GM19438 (cell line): ENCODE measurements at regions not wholly inside any gene's neighbourhood (a gene's known extent, or its start where the extent isn't known, plus 50 kb on each side); places are given as distances from the start of the nearest gene placed in this dataset.

ENCODE experiments used
- ATAC-seq: cut with Tn5 transposase; IDR thresholded peaks from one replicate; pipeline ENCODE4 v1.9.1; 2021; ENCODE audit warnings: low read depth; ENCODE audit not compliant: unreplicated experiment

DNA sequence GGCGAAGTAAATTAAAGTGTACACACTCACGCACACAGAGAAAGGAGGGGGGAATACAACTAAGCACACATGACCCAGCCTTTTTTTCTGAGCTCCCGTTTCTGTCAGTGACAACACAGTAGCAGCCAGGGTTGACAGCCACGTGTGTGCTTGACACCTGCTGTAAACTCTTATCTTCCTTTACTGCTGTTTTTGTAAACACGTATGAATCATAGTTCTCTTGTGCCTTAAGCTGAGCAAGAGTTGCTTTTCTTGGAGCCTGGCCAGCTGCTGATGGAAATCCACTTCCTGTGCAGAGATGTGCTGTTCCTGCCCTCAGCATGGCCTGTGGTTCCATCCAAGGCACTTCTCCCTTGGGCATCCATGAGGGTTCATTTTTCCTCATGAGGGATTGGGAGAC, 561.9 kb downstream of the GALR1 start:
- ATAC-seq = no peak

DNA sequence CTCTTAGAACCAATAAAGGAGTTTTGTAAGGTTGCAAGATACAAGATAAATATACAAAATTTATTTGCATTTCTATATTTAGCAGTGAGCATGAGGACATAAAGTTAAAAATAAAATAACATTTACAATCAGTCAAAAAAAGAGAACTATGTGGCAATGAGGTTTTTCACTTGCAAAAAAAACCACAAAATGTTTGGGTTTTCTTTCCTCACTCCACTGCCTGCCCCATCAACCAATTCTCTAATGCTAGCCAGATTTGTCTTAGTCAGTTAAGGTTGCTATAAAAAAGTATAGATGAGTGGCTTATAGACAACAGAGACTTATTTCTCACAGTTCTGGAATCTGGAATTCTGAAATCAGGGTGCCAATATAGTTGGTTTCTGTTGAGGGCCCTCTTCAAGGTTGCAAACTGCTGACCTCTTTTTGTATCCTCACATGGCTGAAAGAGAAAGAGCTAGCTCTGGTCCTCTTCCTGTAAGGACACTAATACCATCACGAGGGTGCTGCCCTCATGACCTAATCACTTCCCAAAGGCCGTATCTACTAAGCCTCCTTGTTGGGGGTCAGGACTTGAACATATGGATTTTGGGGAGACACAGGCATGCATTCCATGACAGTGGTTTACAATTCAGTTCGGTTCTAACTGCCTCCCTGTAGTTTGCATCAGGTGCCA, 566.2 kb downstream of the GALR1 start:
- ATAC-seq = no peak

- ATAC-seq = no peak
Observed at GRCh38 chr18:77818328-77818727, 568.7 kb downstream of the GALR1 start.

GRCh38 chr18:77820472-77820871, 570.8 kb downstream of the GALR1 start:
- no peak for ATAC-seq

- no peak for ATAC-seq
Observed at GRCh38 chr18:77821892-77822291, 572.2 kb downstream of the GALR1 start.

DNA sequence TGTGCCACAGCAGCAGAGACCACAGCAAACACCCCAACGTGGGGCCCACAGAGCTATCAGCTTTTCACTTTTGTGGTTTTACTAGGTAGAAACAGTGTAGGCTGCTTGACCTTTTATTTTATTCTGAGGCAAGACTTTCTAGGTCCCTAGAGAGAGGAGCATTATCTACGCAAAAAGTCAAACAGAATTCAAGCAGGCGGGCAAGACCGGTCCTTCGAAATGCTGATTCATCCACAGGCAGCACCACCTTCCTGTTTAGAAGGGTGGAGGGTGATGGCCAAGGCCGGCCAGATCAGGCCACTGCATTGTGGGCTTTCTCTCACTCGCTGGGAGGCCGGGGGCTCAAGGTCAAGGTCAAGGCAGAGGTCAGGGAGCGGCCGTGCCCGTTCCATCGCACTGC, 573.0 kb downstream of the GALR1 start:
- ATAC-seq = no peak

- ATAC-seq = no peak
Observed at GRCh38 chr18:77833807-77834206, 584.2 kb downstream of the GALR1 start.

DNA sequence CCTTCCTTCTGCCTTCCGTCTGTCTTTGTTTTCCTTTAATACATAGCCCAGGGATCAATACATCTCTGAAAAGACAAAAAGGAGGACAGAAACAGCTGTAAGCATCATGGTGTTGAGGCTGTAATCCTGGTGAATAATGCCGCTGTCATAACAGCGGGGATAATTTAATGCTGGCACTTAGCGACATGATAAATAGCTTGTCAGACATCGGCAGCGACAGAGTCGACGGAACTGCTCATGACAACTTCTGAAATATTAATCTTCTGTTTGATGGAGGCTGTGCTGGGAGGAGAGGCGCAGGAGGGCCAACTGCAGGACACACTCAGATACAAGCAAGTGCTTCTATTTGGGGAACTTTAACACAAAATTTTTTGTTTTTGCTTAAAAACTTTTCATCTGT, 602.2 kb downstream of the GALR1 start:
- no peak for ATAC-seq

DNA sequence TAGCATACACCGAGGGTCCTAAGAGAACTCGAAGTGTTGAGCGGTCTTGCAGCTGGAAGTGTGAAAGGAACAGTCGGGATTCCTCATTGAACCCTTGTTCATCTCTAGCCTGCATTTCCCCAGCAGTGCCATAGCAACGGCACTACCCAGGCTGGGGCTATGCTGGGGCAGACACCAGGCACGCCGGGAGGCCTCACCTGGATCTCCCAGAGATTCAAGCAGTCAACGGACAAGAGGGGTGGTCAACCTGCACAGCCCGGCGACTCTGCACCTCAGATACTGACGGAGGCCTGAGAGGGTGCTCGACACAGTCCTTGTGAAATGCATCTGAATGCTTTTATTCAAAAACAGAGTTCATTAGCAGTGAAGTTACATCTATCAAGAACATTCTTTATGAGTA, 604.2 kb downstream of the GALR1 start:
- no peak for ATAC-seq

- ATAC-seq = no peak
Observed at GRCh38 chr18:77857678-77858655, 608.3 kb downstream of the GALR1 start.

DNA sequence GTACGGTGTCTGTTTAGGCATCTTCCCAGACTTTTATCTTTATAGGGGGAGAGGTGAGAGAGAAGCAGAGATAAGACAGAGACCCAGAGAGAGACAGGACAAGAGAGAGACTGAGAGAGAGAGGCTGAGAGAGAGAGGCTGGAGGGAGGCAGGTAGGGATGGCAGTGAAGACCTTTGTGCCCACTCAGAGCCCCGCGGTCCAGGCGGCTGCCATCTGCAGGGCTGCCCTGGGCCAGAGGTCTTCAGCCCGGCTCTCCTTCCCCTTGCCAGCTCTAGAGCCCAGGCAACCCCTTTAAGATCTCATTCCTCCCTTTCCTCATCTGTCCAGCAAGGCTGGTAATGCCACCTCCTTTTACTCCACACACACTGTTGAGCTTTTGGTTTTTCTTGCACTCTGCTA, 610.0 kb downstream of the GALR1 start:
- no peak for ATAC-seq

DNA sequence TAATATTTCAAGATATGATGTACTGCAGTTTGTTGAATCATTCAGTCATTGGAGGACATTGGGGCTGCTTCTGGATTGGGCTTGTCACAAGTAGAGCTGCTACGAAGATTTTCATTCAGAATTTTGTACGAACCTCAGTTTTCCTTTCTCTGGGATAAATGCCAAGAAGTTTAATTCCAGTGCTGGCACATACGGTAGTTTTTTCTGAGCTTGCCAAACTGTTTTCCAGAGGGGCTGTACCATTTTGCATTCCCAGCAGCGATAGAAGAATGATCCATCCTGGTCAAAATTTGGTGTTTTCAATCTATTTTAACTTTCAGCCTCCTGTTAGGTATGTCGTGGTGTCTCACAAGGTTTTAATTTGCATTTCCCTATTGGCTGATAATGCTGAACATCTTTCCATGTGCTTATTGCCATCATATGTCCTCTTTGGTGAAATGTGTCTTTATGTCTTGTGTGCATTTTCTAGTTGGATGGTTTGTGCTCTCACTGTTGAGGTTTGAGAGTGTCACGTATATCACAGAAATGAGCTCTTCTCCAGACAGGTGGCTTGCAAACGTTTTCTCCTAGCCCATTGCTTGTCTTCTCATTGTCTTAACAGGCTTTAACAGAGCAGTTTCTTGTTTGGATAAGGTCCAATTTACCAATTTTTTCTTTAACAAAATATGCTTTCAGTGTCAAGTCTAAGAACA, 612.6 kb downstream of the GALR1 start:
- no peak for ATAC-seq

DNA sequence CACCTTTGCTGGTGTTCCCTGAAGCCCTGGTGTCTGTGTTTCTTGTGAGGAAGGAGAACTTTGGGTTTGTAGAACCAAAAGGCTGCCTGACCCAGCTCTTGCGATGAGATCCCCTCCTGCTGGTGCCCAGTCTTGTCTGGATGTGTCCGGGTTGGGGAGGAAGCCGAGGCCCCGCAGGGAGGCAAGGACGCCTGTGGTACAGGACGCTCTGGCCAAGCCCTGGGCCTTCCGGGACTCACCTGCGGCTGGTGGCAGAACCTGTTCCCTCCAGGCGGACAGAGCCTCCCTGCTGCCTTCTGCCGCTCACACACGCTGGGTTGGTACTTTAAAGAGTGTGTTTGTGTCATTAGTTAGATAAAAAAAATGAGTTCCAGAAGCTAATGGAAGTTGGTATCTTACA, 616.2 kb downstream of the GALR1 start:
- ATAC-seq = no peak

DNA sequence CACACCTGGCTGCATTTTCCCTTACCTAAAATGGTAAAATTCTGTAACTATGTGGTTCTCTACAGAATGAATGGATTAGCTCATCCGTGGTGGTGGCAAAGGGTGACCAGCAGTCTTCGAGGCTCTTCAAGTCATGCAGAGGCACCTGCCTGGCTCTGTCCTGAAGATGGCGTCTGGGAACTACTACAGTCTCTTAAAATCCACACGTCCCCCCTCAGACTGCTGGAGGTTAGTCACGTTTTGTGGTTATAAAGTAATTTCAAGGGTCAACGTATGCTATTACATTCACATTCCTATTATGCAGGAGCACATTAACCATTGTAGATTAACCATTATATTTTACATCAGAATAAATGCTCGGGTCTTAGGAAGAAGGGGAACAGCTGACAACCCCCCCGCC, 616.7 kb downstream of the GALR1 start:
- no peak for ATAC-seq

DNA sequence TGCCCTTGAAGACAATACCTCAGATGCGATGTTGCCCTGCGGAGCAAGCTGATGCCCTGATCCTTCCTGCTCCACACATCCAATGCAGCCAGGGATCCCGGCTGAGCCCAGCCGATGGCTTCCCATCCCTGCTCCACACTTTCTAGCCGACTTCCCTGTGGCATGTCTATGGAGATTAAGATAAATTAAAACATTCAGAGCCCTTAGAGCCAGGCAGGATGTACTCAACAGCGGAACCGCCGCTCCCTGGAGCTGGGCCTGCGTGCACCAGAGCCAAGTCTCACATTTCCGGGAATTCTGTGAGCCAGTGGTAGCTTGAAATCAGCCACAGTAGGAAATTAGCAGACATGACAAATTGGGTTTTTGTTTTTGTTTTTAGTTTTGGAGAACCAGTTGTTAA, 620.6 kb downstream of the GALR1 start:
- ATAC-seq = no peak

DNA sequence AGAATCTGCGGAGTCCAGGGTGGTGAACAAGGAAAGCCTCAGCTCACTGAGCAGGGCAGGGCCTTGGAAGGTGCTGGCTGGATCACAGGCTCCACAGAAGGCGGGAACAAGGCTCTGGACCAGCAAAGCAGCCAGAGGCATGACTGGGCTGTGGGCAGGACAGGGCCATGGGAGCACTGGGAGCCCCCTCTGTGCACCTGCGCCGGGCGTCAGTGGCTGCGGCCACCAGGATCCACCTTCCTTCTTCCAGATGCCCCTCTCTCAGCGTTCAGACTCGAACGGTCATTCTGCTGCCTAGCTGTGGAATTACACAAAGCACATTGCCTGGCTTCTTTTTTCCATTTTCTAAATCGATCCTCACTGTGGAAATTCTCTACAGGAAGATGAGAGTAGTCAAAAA, 621.2 kb downstream of the GALR1 start:
- no peak for ATAC-seq

DNA sequence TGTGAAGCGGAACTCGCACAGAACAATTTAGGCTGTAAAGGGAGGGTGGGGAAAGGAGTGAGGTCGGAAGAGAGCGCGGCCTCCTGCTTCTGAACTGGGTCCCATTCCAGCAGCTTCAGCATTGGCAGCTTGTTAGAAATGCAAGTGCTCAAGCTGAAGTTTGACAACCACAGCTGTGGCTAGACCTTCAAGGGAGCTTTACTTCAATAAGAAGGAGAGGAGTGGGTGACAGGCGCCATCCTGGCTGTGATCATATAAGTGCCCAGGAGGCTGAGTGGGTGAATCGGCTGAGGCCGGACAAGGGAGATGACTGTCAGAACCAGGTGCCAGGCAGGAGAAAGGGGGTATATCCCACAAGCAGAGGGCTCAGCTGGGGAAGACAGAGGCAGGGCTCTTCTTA, 622.5 kb downstream of the GALR1 start:
- ATAC-seq = no peak

- ATAC-seq = no peak
Observed at GRCh38 chr18:77876319-77876865, 626.7 kb downstream of the GALR1 start.

DNA sequence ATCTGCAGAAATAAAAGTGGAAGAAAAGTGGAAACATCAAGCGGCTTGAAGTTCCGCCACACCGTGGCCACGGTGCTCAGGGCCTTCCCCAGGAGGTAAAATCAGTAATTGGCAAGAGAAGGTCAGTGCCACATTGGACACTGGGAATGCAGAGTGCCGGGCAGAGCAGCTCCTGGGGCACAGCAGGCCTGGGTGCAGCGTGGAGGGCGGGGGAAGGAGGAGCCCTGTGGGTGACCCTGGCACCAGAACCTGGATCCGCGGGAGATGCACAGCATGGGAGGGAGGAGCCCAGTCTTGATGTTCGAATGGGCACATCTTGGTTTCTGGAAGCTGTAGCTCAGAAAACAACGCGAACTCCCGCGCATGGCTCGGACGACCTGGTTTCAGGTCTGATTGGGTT, 630.2 kb downstream of the GALR1 start:
- ATAC-seq = no peak

- ATAC-seq = no peak
Observed at GRCh38 chr18:77884454-77884853, 634.8 kb downstream of the GALR1 start.

DNA sequence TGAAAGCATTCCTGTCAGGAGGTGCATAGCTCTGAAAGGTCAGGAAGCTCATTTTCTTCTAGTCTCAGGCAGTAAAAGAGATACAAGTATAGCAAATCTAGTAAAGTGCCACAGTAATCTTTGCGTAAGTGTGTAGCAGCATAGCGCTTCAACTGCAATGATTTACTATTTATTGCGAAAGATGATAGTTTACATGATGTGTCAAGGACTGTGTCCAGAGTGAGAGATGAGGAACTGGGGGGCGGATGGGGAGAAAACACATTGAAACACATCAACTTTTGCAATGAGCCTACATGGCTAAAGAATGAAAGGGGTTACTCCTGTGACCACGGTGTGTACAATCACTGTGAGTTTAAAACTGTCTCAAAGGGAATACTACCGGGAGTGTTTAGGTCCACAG, 644.4 kb downstream of the GALR1 start:
- ATAC-seq = no peak
